VCaP (cell line): ENCODE measurements at regions not wholly inside any gene's neighbourhood (a gene's known extent, or its start where the extent isn't known, plus 50 kb on each side); places are given as distances from the start of the nearest gene placed in this dataset.

Source experiments
- H3K27ac ChIP-seq: fragments of 450-650 bp; 2 replicates; pipeline ENCODE4 v1.5.1; 2017
- CTCF ChIP-seq: fragments of 450-650 bp; conservative IDR thresholded peaks from 2 replicates; pipeline ENCODE4 v1.5.1; 2017; ENCODE audit warnings: mild to moderate bottlenecking, moderate library complexity

- TF ChIP-seq CTCF, result no peak
- no peak overlapping the region for H3K27ac ChIP-seq
Measured at GRCh38 chr16:62516001-62516400, 479.8 kb upstream of the CDH8 start.

GRCh38 chr16:62503073-62503472 is 466.8 kb upstream of the CDH8 start:
- no peak overlapping the region for H3K27ac ChIP-seq
- no peak for TF ChIP-seq CTCF

GRCh38 chr16:62478903-62479458 is 442.7 kb upstream of the CDH8 start:
- no peak overlapping the region for H3K27ac ChIP-seq
- no peak for TF ChIP-seq CTCF

- TF ChIP-seq CTCF, result no peak
Measured at GRCh38 chr16:62477796-62478195, 441.6 kb upstream of the CDH8 start.

GRCh38 chr16:62475573-62475972 is 439.3 kb upstream of the CDH8 start:
- no peak for TF ChIP-seq CTCF

More at GRCh38 chr16:62477796-62478195, 441.6 kb upstream of the CDH8 start:
- no peak overlapping the region for H3K27ac ChIP-seq

GRCh38 chr16:62462971-62463370 is 426.7 kb upstream of the CDH8 start:
- no peak for TF ChIP-seq CTCF

More at GRCh38 chr16:62475573-62475972, 439.3 kb upstream of the CDH8 start:
- no peak overlapping the region for H3K27ac ChIP-seq

GRCh38 chr16:62450291-62450690 is 414.1 kb upstream of the CDH8 start:
- no peak for TF ChIP-seq CTCF
- H3K27ac ChIP-seq, result no peak overlapping the region

More at GRCh38 chr16:62462971-62463370, 426.7 kb upstream of the CDH8 start:
- H3K27ac ChIP-seq, result no peak overlapping the region
